GM18858 (cell line): ENCODE measurements at regions not wholly inside any gene's neighbourhood (a gene's known extent, or its start where the extent isn't known, plus 50 kb on each side); places are given as distances from the start of the nearest gene placed in this dataset.

Source experiments
- ATAC-seq: cut with Tn5 transposase; IDR thresholded peaks from one replicate; pipeline ENCODE4 v1.9.1; 2021; ENCODE audit not compliant: unreplicated experiment

GRCh38 chr18:76579301-76579695, 84.3 kb upstream of the ZNF516 start:
- no peak for ATAC-seq

- ATAC-seq, result no peak
Measured at GRCh38 chr18:76578571-76579300, 83.7 kb upstream of the ZNF516 start.

GRCh38 chr18:76573325-76574025, 78.4 kb upstream of the ZNF516 start:
- ATAC-seq, result no peak

GRCh38 chr18:76572518-76573247, 77.6 kb upstream of the ZNF516 start:
- no peak for ATAC-seq

GRCh38 chr18:76571689-76572088, 76.6 kb upstream of the ZNF516 start:
- no peak for ATAC-seq

GRCh38 chr18:76570856-76571255, 75.8 kb upstream of the ZNF516 start:
- no peak for ATAC-seq

GRCh38 chr18:76569644-76570419, 74.8 kb upstream of the ZNF516 start:
- no peak for ATAC-seq

GRCh38 chr18:76568731-76569130, 73.7 kb upstream of the ZNF516 start:
- ATAC-seq, result no peak

GRCh38 chr18:76567835-76568445, 72.9 kb upstream of the ZNF516 start:
- no peak for ATAC-seq

- no peak for ATAC-seq
Measured at GRCh38 chr18:76566987-76567386, 71.9 kb upstream of the ZNF516 start.

- no peak for ATAC-seq
Measured at GRCh38 chr18:76565238-76566173, 70.5 kb upstream of the ZNF516 start.

- no peak for ATAC-seq
Measured at GRCh38 chr18:76564655-76565237, 69.7 kb upstream of the ZNF516 start.

- ATAC-seq, result no peak
Measured at GRCh38 chr18:76564117-76564516, 69.1 kb upstream of the ZNF516 start.

GRCh38 chr18:76562286-76563122, 67.5 kb upstream of the ZNF516 start:
- no peak for ATAC-seq

- ATAC-seq, result no peak
Measured at GRCh38 chr18:76558881-76559667, 64.0 kb upstream of the ZNF516 start.

GRCh38 chr18:76557026-76557575, 62.1 kb upstream of the ZNF516 start:
- no peak for ATAC-seq

GRCh38 chr18:76554547-76555222, 59.6 kb upstream of the ZNF516 start:
- no peak for ATAC-seq
